Nephron (organoid): ENCODE measurements at regions not wholly inside any gene's neighbourhood (a gene's known extent, or its start where the extent isn't known, plus 50 kb on each side); places are given as distances from the start of the nearest gene placed in this dataset.

Experiments
- H3K27ac Mint-ChIP-seq, 3 experiments: 2 replicates each; pipeline ENCODE4 v1.8.0; 2020; ENCODE audit warnings: mixed read lengths in 3 of 3, mild to moderate bottlenecking in 2 of 3, moderate library complexity in 1 of 3
- H3K27me3 Mint-ChIP-seq: 2 replicates; pipeline ENCODE4 v1.8.0; 2021; ENCODE audit warnings: low read depth, mild to moderate bottlenecking, moderate library complexity, mixed read lengths
- H3K36me3 Mint-ChIP-seq: 2 replicates; pipeline ENCODE4 v1.8.0; 2020; ENCODE audit warnings: low read depth, mixed read lengths
- H3K4me1 Mint-ChIP-seq: 2 replicates; pipeline ENCODE4 v1.8.0; 2020; ENCODE audit warnings: mixed read lengths
- H3K4me3 Mint-ChIP-seq, 3 experiments: 2 replicates each; pipeline ENCODE4 v1.8.0; 2020; ENCODE audit warnings: mild to moderate bottlenecking in 3 of 3, mixed read lengths in 3 of 3, moderate library complexity in 2 of 3
- H3K9me3 Mint-ChIP-seq: 2 replicates; pipeline ENCODE4 v1.8.0; 2020; ENCODE audit warnings: mixed read lengths
- TF ChIP-seq, protein P1 (sequence below), 3 experiments: fragments of 200-600 bp; sonication (generic); IDR thresholded peaks; one replicate each; pipeline ENCODE4 v1.5.0; 2021; ENCODE audit warnings: antibody characterized with exemption in 3 of 3; ENCODE audit not compliant: unreplicated experiment in 3 of 3

- H3K4me3 Mint-ChIP-seq, result no peak overlapping the region
- H3K4me1 Mint-ChIP-seq, result peaks cover 13% of the 10 kb centered on the region
- no peaks in the 10 kb centered on the region for H3K9me3 Mint-ChIP-seq
- no peak overlapping the region for H3K27ac Mint-ChIP-seq
- H3K27me3 Mint-ChIP-seq, result peaks cover 40% of the 10 kb centered on the region
- no peaks in the 10 kb centered on the region for H3K36me3 Mint-ChIP-seq
- TF ChIP-seq, protein P1, sequence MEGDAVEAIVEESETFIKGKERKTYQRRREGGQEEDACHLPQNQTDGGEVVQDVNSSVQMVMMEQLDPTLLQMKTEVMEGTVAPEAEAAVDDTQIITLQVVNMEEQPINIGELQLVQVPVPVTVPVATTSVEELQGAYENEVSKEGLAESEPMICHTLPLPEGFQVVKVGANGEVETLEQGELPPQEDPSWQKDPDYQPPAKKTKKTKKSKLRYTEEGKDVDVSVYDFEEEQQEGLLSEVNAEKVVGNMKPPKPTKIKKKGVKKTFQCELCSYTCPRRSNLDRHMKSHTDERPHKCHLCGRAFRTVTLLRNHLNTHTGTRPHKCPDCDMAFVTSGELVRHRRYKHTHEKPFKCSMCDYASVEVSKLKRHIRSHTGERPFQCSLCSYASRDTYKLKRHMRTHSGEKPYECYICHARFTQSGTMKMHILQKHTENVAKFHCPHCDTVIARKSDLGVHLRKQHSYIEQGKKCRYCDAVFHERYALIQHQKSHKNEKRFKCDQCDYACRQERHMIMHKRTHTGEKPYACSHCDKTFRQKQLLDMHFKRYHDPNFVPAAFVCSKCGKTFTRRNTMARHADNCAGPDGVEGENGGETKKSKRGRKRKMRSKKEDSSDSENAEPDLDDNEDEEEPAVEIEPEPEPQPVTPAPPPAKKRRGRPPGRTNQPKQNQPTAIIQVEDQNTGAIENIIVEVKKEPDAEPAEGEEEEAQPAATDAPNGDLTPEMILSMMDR (IDR thresholded peaks at IDR 0.05; ENCODE audit: unreplicated experiment in 3 of 3), result no peak
Measured at GRCh38 chr20:20992686-20993360, 113.3 kb downstream of the LINC00237 start.

DNA sequence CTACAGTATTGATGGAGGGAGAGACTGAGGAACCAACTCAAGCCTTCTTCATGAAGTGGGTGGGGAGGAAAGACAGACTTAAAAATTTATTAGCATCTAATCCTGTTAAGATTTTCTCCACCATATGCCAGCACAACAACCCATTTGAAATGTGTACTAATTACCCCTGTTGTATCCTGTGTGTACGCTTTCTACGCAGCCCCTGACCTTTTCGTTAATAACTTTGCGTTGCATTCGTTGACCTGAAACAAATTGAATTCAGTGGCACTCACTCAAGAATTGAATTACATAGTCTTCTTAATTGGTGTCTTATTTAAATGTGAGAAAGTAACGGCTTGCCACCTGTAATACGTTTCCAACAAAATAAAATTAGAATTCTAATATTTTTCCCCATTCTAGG is 113.9 kb downstream of the LINC00237 start:
- Mint-ChIP-seq H3K27ac (no peak overlapping the region), H3K27me3 (peaks cover 39% of the 10 kb centered on the region), H3K36me3 (no peaks in the 10 kb centered on the region), H3K4me3 (no peak overlapping the region), H3K9me3 (no peaks in the 10 kb centered on the region), H3K4me1 (peaks cover 13% of the 10 kb centered on the region)
- TF ChIP-seq, protein P1 (IDR thresholded peaks at IDR 0.05; ENCODE audit: unreplicated experiment in 3 of 3), result no peak

GRCh38 chr20:20989081-20989480 is 117.1 kb downstream of the LINC00237 start:
- H3K27me3 Mint-ChIP-seq, result peaks cover 34% of the 10 kb centered on the region
- H3K9me3 Mint-ChIP-seq, result no peaks in the 10 kb centered on the region
- H3K4me1 Mint-ChIP-seq, result peaks cover 13% of the 10 kb centered on the region
- no peak overlapping the region for H3K27ac Mint-ChIP-seq
- no peaks in the 10 kb centered on the region for H3K36me3 Mint-ChIP-seq
- TF ChIP-seq, protein P1 (IDR thresholded peaks at IDR 0.05; ENCODE audit: unreplicated experiment in 3 of 3), result no peak
- no peak overlapping the region for H3K4me3 Mint-ChIP-seq

DNA sequence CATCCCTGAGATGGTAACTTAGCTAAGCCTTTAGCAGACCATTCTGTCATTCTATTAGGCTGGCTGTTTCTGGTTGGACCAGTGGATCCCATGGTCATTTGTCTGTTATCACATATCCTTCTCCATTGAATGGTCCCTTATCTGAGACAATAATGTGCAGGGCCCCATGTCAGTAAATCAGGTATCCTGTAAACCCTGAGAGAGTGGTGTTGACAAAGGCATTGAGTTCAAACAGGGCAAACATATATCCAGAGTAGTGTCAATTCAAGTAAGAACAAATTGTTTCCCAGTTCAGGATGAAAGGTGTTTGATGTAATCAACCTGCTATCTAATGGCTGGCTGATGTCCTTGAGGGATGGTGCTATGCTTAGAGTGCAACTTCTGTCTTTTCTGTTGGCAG is 126.2 kb downstream of the LINC00237 start:
- no peaks in the 10 kb centered on the region for H3K9me3 Mint-ChIP-seq
- no peak overlapping the region for H3K4me3 Mint-ChIP-seq
- no peaks in the 10 kb centered on the region for H3K36me3 Mint-ChIP-seq
- no peak overlapping the region for H3K27ac Mint-ChIP-seq
- H3K27me3 Mint-ChIP-seq, result no peaks in the 10 kb centered on the region
- no peaks in the 10 kb centered on the region for H3K4me1 Mint-ChIP-seq
- TF ChIP-seq, protein P1 (IDR thresholded peaks at IDR 0.05; ENCODE audit: unreplicated experiment in 3 of 3), result no peak

GRCh38 chr20:20977786-20978185 is 128.4 kb downstream of the LINC00237 start:
- no peaks in the 10 kb centered on the region for H3K4me1 Mint-ChIP-seq
- H3K27me3 Mint-ChIP-seq, result peaks cover 4% of the 10 kb centered on the region
- H3K27ac Mint-ChIP-seq, result no peak overlapping the region
- H3K36me3 Mint-ChIP-seq, result no peaks in the 10 kb centered on the region
- H3K4me3 Mint-ChIP-seq, result no peak overlapping the region
- TF ChIP-seq, protein P1 (IDR thresholded peaks at IDR 0.05; ENCODE audit: unreplicated experiment in 3 of 3), result no peak
- peaks cover 4% of the 10 kb centered on the region for H3K9me3 Mint-ChIP-seq

GRCh38 chr20:20972490-20972889 is 133.7 kb downstream of the LINC00237 start:
- Mint-ChIP-seq H3K36me3 (no peaks in the 10 kb centered on the region), H3K4me3 (no peak overlapping the region), H3K27me3 (peaks cover 12% of the 10 kb centered on the region), H3K27ac (no peak overlapping the region), H3K9me3 (peaks cover 4% of the 10 kb centered on the region), H3K4me1 (no peaks in the 10 kb centered on the region)
- TF ChIP-seq, protein P1 (IDR thresholded peaks at IDR 0.05; ENCODE audit: unreplicated experiment in 3 of 3), result no peak
